ENCODE measurements at regions not wholly inside any gene's neighbourhood (a gene's known extent, or its start where the extent isn't known, plus 50 kb on each side); places are given as distances from the start of the nearest gene placed in this dataset.

GRCh38 chr4:129218897-129219296 lies 122.9 kb downstream of the C4orf33 start:
- Mint-ChIP-seq H3K9me3 (no peaks in the 10 kb centered on the region), H3K27me3 (peaks cover 7% of the 10 kb centered on the region), H3K4me1 (ENCODE audit: low read depth) (no peaks in the 10 kb centered on the region), H3K4me3 (no peak overlapping the region), H3K36me3 (ENCODE audit: low read depth) (no peaks in the 10 kb centered on the region), H3K27ac (no peak overlapping the region)
- ATAC-seq (ENCODE audit: poor library complexity) (no peak), DNase-seq (no peak)
- POLR2A ChIA-PET, result no interaction called here
- TF ChIP-seq CTCF (IDR thresholded peaks at IDR 0.05), result no peak
- Histone ChIP-seq H3K9me3 (ENCODE audit: control insufficient read depth in 1 of 2, insufficient read depth in 1 of 2, low read length in 2 of 2) (no peaks in the 10 kb centered on the region), H3K27me3 (ENCODE audit: control insufficient read depth in 1 of 2, insufficient read depth in 2 of 2, low read length in 2 of 2) (no peaks in the 10 kb centered on the region), H3K27ac (ENCODE audit: low read depth in 1 of 2, low read length in 2 of 2) (no peak overlapping the region), H3K4me3 (ENCODE audit: low read length) (no peak overlapping the region), H3K36me3 (ENCODE audit: insufficient read depth, low read length) (no peaks in the 10 kb centered on the region), H3K4me1 (ENCODE audit: insufficient read depth, low read length) (no peaks in the 10 kb centered on the region)
- CTCF ChIA-PET, result no interaction called here
- intact Hi-C loops (cut with DNase I, micrococcal nuclease), result no loop called here

- ChIA-PET CTCF (no interaction called here), POLR2A (no interaction called here)
- no peaks in the 10 kb centered on the region for H3K36me3 Mint-ChIP-seq (ENCODE audit: low read depth)
- Histone ChIP-seq H3K27ac (ENCODE audit: low read depth in 1 of 2, low read length in 2 of 2) (no peak overlapping the region), H3K27me3 (ENCODE audit: control insufficient read depth in 1 of 2, insufficient read depth in 2 of 2, low read length in 2 of 2) (no peaks in the 10 kb centered on the region), H3K9me3 (ENCODE audit: control insufficient read depth in 1 of 2, insufficient read depth in 1 of 2, low read length in 2 of 2) (no peaks in the 10 kb centered on the region), H3K4me1 (ENCODE audit: insufficient read depth, low read length) (no peaks in the 10 kb centered on the region), H3K4me3 (ENCODE audit: low read length) (no peak overlapping the region), H3K36me3 (ENCODE audit: insufficient read depth, low read length) (no peaks in the 10 kb centered on the region)
- intact Hi-C loops (cut with DNase I, micrococcal nuclease), result no loop called here
- H3K27ac Mint-ChIP-seq, result no peak overlapping the region
- no peak for ATAC-seq (ENCODE audit: poor library complexity)
- no peaks in the 10 kb centered on the region for H3K4me1 Mint-ChIP-seq (ENCODE audit: low read depth)
- no peaks in the 10 kb centered on the region for H3K9me3 Mint-ChIP-seq
- peaks cover 14% of the 10 kb centered on the region for H3K27me3 Mint-ChIP-seq
- no peak for TF ChIP-seq CTCF (IDR thresholded peaks at IDR 0.05)
- DNase-seq, result no peak
- no peak overlapping the region for H3K4me3 Mint-ChIP-seq
Measured at GRCh38 chr4:129220254-129220653, 124.3 kb downstream of the C4orf33 start.

GRCh38 chr4:129223945-129224344 lies 128.0 kb downstream of the C4orf33 start:
- no peaks in the 10 kb centered on the region for H3K4me1 Mint-ChIP-seq (ENCODE audit: low read depth)
- no peaks in the 10 kb centered on the region for H3K36me3 Mint-ChIP-seq (ENCODE audit: low read depth)
- ChIA-PET CTCF (no interaction called here), POLR2A (no interaction called here)
- no peak for DNase-seq
- Histone ChIP-seq H3K27me3 (ENCODE audit: control insufficient read depth in 1 of 2, insufficient read depth in 2 of 2, low read length in 2 of 2) (no peaks in the 10 kb centered on the region), H3K36me3 (ENCODE audit: insufficient read depth, low read length) (no peaks in the 10 kb centered on the region), H3K27ac (ENCODE audit: low read depth in 1 of 2, low read length in 2 of 2) (no peak overlapping the region), H3K4me3 (ENCODE audit: low read length) (no peak overlapping the region), H3K9me3 (ENCODE audit: control insufficient read depth in 1 of 2, insufficient read depth in 1 of 2, low read length in 2 of 2) (no peaks in the 10 kb centered on the region), H3K4me1 (ENCODE audit: insufficient read depth, low read length) (no peaks in the 10 kb centered on the region)
- ATAC-seq (ENCODE audit: poor library complexity), result no peak
- H3K9me3 Mint-ChIP-seq, result no peaks in the 10 kb centered on the region
- no peak overlapping the region for H3K27ac Mint-ChIP-seq
- peaks cover 15% of the 10 kb centered on the region for H3K27me3 Mint-ChIP-seq
- TF ChIP-seq CTCF (IDR thresholded peaks at IDR 0.05), result no peak
- intact Hi-C loops (cut with DNase I, micrococcal nuclease), result no loop called here
- H3K4me3 Mint-ChIP-seq, result no peak overlapping the region

All from CD4-positive, alpha-beta T cell (primary cell).